ENCODE measurements at regions not wholly inside any gene's neighbourhood (a gene's known extent, or its start where the extent isn't known, plus 50 kb on each side); places are given as distances from the start of the nearest gene placed in this dataset.
A peak's percentile ranks its signal among the peaks of the same experiment; 100 is the strongest.

GRCh38 chr20:22974354-22974753 is 60.8 kb upstream of the SSTR4 start:
- peak; percentile 55 for TF ChIP-seq CTCF (IDR thresholded peaks at IDR 0.05; ENCODE audit: extremely low read depth, low read depth, low read length)
- H3K4me2 ChIP-seq (ENCODE audit: insufficient read depth, low read length): no peak overlapping the region
- no peak overlapping the region for H2AFZ ChIP-seq (ENCODE audit: low read length)
- no peaks in the 10 kb centered on the region for H3K27me3 ChIP-seq (ENCODE audit: insufficient read depth, low read length)
- no peaks in the 10 kb centered on the region for H3K79me2 ChIP-seq (ENCODE audit: insufficient read depth, low read length)
- H3K27ac ChIP-seq (ENCODE audit: low read depth, low read length): no peak overlapping the region
- no peaks in the 10 kb centered on the region for H3K36me3 ChIP-seq (ENCODE audit: insufficient read depth, low read length)
- H3K4me1 ChIP-seq (ENCODE audit: insufficient read depth, low read length): no peaks in the 10 kb centered on the region
- no peak for DNase-seq (ENCODE audit: insufficient read length, low spot score, missing footprints)
- no peaks in the 10 kb centered on the region for H4K20me1 ChIP-seq (ENCODE audit: insufficient read depth, low read length)
- H3K9me3 ChIP-seq (ENCODE audit: low read depth, low read length): no peaks in the 10 kb centered on the region
- no peak overlapping the region for H3K4me3 ChIP-seq (ENCODE audit: insufficient read depth, low read length)

GRCh38 chr20:22977047-22977785 is 57.9 kb upstream of the SSTR4 start:
- Histone ChIP-seq H3K27me3 (ENCODE audit: insufficient read depth, low read length) (no peaks in the 10 kb centered on the region), H3K4me2 (ENCODE audit: insufficient read depth, low read length) (no peak overlapping the region), H3K9me3 (ENCODE audit: low read depth, low read length) (no peaks in the 10 kb centered on the region), H3K4me3 (ENCODE audit: insufficient read depth, low read length) (no peak overlapping the region), H3K36me3 (ENCODE audit: insufficient read depth, low read length) (no peaks in the 10 kb centered on the region), H3K4me1 (ENCODE audit: insufficient read depth, low read length) (no peaks in the 10 kb centered on the region), H4K20me1 (ENCODE audit: insufficient read depth, low read length) (no peaks in the 10 kb centered on the region), H3K27ac (ENCODE audit: low read depth, low read length) (no peak overlapping the region), H2AFZ (ENCODE audit: low read length) (no peak overlapping the region), H3K79me2 (ENCODE audit: insufficient read depth, low read length) (no peaks in the 10 kb centered on the region)
- no peak for TF ChIP-seq CTCF (IDR thresholded peaks at IDR 0.05; ENCODE audit: extremely low read depth, low read depth, low read length)
- DNase-seq (ENCODE audit: insufficient read length, low spot score, missing footprints): peak; percentile 9

- H3K4me1 ChIP-seq (ENCODE audit: insufficient read depth, low read length): no peaks in the 10 kb centered on the region
- H3K36me3 ChIP-seq (ENCODE audit: insufficient read depth, low read length): no peaks in the 10 kb centered on the region
- no peak overlapping the region for H3K4me3 ChIP-seq (ENCODE audit: insufficient read depth, low read length)
- H3K27me3 ChIP-seq (ENCODE audit: insufficient read depth, low read length): no peaks in the 10 kb centered on the region
- H3K79me2 ChIP-seq (ENCODE audit: insufficient read depth, low read length): no peaks in the 10 kb centered on the region
- DNase-seq (ENCODE audit: insufficient read length, low spot score, missing footprints): peak; percentile 5
- no peak overlapping the region for H3K27ac ChIP-seq (ENCODE audit: low read depth, low read length)
- H2AFZ ChIP-seq (ENCODE audit: low read length): no peak overlapping the region
- H4K20me1 ChIP-seq (ENCODE audit: insufficient read depth, low read length): no peaks in the 10 kb centered on the region
- no peak for TF ChIP-seq CTCF (IDR thresholded peaks at IDR 0.05; ENCODE audit: extremely low read depth, low read depth, low read length)
- H3K4me2 ChIP-seq (ENCODE audit: insufficient read depth, low read length): no peak overlapping the region
- no peaks in the 10 kb centered on the region for H3K9me3 ChIP-seq (ENCODE audit: low read depth, low read length)
Measured at GRCh38 chr20:22984008-22984407, 51.1 kb upstream of the SSTR4 start.

GRCh38 chr20:22984606-22985005 is 50.5 kb upstream of the SSTR4 start:
- TF ChIP-seq CTCF (IDR thresholded peaks at IDR 0.05; ENCODE audit: extremely low read depth, low read depth, low read length): no peak
- no peaks in the 10 kb centered on the region for H3K27me3 ChIP-seq (ENCODE audit: insufficient read depth, low read length)
- H2AFZ ChIP-seq (ENCODE audit: low read length): no peak overlapping the region
- H3K27ac ChIP-seq (ENCODE audit: low read depth, low read length): no peak overlapping the region
- H3K4me1 ChIP-seq (ENCODE audit: insufficient read depth, low read length): no peaks in the 10 kb centered on the region
- H3K4me2 ChIP-seq (ENCODE audit: insufficient read depth, low read length): no peak overlapping the region
- no peak for DNase-seq (ENCODE audit: insufficient read length, low spot score, missing footprints)
- no peaks in the 10 kb centered on the region for H3K79me2 ChIP-seq (ENCODE audit: insufficient read depth, low read length)
- H3K4me3 ChIP-seq (ENCODE audit: insufficient read depth, low read length): no peak overlapping the region
- H3K36me3 ChIP-seq (ENCODE audit: insufficient read depth, low read length): no peaks in the 10 kb centered on the region
- H3K9me3 ChIP-seq (ENCODE audit: low read depth, low read length): no peaks in the 10 kb centered on the region
- H4K20me1 ChIP-seq (ENCODE audit: insufficient read depth, low read length): no peaks in the 10 kb centered on the region

Measured in osteoblast (primary cell).